ENCODE measurements at regions not wholly inside any gene's neighbourhood (a gene's known extent, or its start where the extent isn't known, plus 50 kb on each side); places are given as distances from the start of the nearest gene placed in this dataset.

- Histone ChIP-seq H3K36me3 (no peaks in the 10 kb centered on the region), H3K9me3 (no peaks in the 10 kb centered on the region), H3K27me3 (replicated peaks; ENCODE audit: insufficient read depth) (no peaks in the 10 kb centered on the region), H3K27ac (no peak overlapping the region), H3K4me1 (replicated peaks) (no peaks in the 10 kb centered on the region), H3K4me3 (no peak overlapping the region)
- TF ChIP-seq POLR2AphosphoS5 (IDR thresholded peaks at IDR 0.05) (no peak), CTCF (IDR thresholded peaks at IDR 0.05) (no peak), POLR2A (IDR thresholded peaks at IDR 0.05) (no peak)
- DNase-seq (ENCODE audit: low spot score): no peak
- WGBS: 84% methylated on average over 1 of the region's 1 CpG
- intact Hi-C loops (cut with DNase I): no loop called here
These were observed 109.6 kb downstream of the BMP4 start for GRCh38 chr14:53847057-53847456.

GRCh38 chr14:53845813-53846693 is 110.6 kb downstream of the BMP4 start:
- no peaks in the 10 kb centered on the region for H3K9me3 ChIP-seq
- intact Hi-C loops (cut with DNase I): no loop called here
- H3K27me3 ChIP-seq (replicated peaks; ENCODE audit: insufficient read depth): no peaks in the 10 kb centered on the region
- no peak overlapping the region for H3K27ac ChIP-seq
- no peak for DNase-seq (ENCODE audit: low spot score)
- no peaks in the 10 kb centered on the region for H3K4me1 ChIP-seq (replicated peaks)
- no peak overlapping the region for H3K4me3 ChIP-seq
- no peaks in the 10 kb centered on the region for H3K36me3 ChIP-seq
- WGBS: 87% methylated on average over 8 of the region's 8 CpGs
- TF ChIP-seq POLR2AphosphoS5 (IDR thresholded peaks at IDR 0.05): no peak
- TF ChIP-seq CTCF (IDR thresholded peaks at IDR 0.05): no peak
- no peak for TF ChIP-seq POLR2A (IDR thresholded peaks at IDR 0.05)

GRCh38 chr14:53842938-53843337 is 113.7 kb downstream of the BMP4 start:
- Histone ChIP-seq H3K4me3 (no peak overlapping the region), H3K27ac (no peak overlapping the region), H3K9me3 (no peaks in the 10 kb centered on the region), H3K4me1 (replicated peaks) (no peaks in the 10 kb centered on the region), H3K27me3 (replicated peaks; ENCODE audit: insufficient read depth) (no peaks in the 10 kb centered on the region), H3K36me3 (no peaks in the 10 kb centered on the region)
- 54% methylated on average over 4 of the region's 4 CpGs for WGBS
- intact Hi-C loops (cut with DNase I): no loop called here
- no peak for TF ChIP-seq CTCF (IDR thresholded peaks at IDR 0.05)
- TF ChIP-seq POLR2AphosphoS5 (IDR thresholded peaks at IDR 0.05): no peak
- TF ChIP-seq POLR2A (IDR thresholded peaks at IDR 0.05): no peak
- DNase-seq (ENCODE audit: low spot score): no peak

DNA sequence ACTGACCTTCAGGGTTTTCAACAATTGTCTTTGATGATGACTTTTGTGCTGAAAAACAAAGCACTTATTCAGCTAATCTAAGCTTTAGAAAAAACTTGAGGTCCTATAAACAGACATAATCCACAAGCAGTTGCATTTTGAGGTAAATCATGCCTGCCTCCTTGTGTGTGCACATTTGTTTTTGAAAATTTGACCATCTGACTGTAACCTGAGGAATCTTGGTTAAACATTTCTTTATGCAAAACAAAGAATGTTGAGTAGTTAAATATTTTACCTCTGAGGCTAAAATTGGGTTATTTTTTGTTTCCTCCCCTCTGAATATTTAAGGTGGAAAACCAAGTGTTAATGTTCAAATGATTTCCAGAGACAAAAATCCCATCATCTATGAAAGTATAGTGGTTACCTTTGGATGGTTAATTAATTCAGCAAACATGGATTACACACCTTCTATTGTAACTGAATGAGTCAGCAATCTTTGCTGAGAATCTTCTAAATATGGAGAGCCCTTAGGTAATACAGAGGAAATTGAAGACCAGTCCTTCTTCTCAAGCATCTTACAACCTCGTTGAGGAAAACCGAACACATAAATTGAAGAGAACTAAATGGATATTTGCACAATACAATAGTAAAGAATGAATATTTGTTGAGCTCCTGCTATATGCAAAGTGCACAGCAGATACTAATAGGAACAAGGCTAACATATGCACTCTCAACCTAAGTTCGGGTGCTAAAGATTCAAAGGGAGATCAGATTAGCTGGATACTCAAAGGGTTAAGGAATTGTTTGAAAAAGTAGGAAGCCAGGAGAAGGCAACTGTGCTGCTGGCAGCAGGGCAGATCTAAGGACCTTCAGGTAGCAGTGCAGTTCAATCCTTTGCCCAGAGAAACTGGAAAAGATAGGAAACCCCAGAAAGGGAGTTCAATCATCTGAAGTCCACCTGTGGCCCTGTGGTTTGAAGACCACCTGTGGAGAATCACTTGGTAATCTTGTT is 115.2 kb downstream of the BMP4 start:
- intact Hi-C loops (cut with DNase I): no loop called here
- DNase-seq (ENCODE audit: low spot score): no peak
- Histone ChIP-seq H3K4me3 (no peak overlapping the region), H3K27ac (no peak overlapping the region), H3K9me3 (no peaks in the 10 kb centered on the region), H3K36me3 (no peaks in the 10 kb centered on the region), H3K4me1 (replicated peaks) (no peaks in the 10 kb centered on the region), H3K27me3 (replicated peaks; ENCODE audit: insufficient read depth) (no peaks in the 10 kb centered on the region)
- WGBS: 86% methylated on average over 3 of the region's 3 CpGs
- TF ChIP-seq POLR2AphosphoS5 (IDR thresholded peaks at IDR 0.05) (no peak), POLR2A (IDR thresholded peaks at IDR 0.05) (no peak), CTCF (IDR thresholded peaks at IDR 0.05) (no peak)
